ENCODE measurements at regions not wholly inside any gene's neighbourhood (a gene's known extent, or its start where the extent isn't known, plus 50 kb on each side); places are given as distances from the start of the nearest gene placed in this dataset.
"Not testable (repeated sequence)": the region's sequence is repeated elsewhere in the genome, so short reads cannot be mapped to it uniquely, and the experiment has no call there.

- TF ChIP-seq, protein P1, sequence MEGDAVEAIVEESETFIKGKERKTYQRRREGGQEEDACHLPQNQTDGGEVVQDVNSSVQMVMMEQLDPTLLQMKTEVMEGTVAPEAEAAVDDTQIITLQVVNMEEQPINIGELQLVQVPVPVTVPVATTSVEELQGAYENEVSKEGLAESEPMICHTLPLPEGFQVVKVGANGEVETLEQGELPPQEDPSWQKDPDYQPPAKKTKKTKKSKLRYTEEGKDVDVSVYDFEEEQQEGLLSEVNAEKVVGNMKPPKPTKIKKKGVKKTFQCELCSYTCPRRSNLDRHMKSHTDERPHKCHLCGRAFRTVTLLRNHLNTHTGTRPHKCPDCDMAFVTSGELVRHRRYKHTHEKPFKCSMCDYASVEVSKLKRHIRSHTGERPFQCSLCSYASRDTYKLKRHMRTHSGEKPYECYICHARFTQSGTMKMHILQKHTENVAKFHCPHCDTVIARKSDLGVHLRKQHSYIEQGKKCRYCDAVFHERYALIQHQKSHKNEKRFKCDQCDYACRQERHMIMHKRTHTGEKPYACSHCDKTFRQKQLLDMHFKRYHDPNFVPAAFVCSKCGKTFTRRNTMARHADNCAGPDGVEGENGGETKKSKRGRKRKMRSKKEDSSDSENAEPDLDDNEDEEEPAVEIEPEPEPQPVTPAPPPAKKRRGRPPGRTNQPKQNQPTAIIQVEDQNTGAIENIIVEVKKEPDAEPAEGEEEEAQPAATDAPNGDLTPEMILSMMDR (IDR thresholded peaks at IDR 0.05; ENCODE audit: insufficient read depth, low read length) = no peak
- DNase-seq (ENCODE audit: low read depth) = no peak
Observed at GRCh38 chr20:11698124-11698523, 219.6 kb upstream of the BTBD3 start.

DNA sequence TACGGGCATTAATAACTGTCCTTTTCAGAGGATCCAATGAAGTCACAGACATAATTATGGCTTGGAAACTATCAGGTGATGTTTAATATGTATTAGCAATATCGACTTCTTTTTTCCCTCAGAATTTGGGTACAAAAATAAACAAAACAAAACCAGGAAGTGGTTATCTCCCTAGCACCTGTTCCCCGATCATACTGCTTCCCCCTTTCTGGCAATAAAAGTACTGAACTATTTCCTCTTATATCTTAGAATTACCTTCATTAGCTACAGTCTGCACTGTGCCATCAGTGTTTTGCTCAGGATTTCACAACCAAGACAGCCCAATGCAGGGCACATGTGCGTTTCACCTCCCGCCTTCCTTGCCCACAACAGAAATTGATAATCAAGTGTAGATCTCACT, 216.9 kb upstream of the BTBD3 start:
- TF ChIP-seq, protein P1 (IDR thresholded peaks at IDR 0.05; ENCODE audit: insufficient read depth, low read length) = no peak
- no peak for DNase-seq (ENCODE audit: low read depth)

More at GRCh38 chr20:11698124-11698523, 219.6 kb upstream of the BTBD3 start:
- H3K4me3 ChIP-seq (ENCODE audit: low read depth, low read length) = no peak overlapping the region

DNA sequence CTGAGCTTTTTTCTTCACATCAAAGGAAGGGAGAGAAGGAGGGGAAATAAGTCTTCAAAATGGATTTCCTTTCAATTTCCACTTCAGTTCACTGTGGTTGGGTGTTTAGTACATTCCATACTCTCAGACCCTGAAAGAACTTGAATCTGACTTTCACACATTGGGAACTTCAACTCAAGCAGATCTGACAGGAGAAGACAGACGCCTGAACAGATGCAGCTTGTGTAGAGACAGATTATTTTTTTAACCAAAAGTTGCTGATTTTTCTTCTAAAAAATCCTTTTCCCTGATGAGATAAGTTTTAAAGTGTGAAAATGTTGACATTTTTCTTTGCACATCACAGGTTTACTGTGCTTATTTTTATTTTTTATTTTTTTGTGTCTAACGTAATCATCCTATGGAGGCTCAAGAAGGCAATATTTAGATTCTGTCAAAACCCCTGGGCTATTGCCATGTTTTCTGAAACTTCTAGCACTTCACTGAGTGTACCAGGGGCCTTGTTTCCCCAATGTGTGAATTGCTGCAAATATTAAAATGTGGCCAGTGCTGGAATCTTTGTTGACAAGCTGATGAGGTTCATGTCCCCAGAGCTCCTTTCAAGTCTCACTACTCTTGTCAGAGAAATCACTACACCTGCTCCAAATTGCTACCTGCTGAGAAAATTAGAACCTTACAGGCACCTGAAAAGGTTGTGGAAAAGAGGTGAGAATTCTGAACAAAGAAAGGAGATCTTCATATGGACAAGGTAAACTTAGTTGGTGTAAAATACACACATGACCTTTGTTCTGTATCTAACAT, 214.8 kb upstream of the BTBD3 start:
- DNase-seq (ENCODE audit: low read depth) = no peak
- H3K4me3 ChIP-seq (ENCODE audit: low read depth, low read length) = no peak overlapping the region
- TF ChIP-seq, protein P1 (IDR thresholded peaks at IDR 0.05; ENCODE audit: insufficient read depth, low read length) = no peak

More for the DNA sequence above, 216.9 kb upstream of the BTBD3 start:
- H3K4me3 ChIP-seq (ENCODE audit: low read depth, low read length) = no peak overlapping the region

DNA sequence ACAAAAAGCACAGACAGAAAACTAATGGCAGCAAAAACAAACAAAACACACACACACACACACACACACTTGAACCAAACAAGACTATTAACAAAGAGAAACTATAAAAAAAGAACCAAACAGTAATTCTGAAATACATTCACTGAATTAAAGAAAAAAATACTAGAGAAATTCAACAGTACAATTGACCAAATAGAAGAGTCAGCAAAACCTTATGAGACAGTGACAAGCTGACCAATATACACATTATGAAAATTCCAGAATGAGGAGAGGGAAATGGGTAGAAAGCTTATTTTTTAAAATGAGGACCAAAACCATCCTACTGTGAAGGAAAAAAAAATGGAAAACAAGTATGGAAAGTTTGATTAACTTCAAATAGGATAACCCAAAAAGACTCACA, 212.2 kb upstream of the BTBD3 start:
- H3K4me3 ChIP-seq (ENCODE audit: low read depth, low read length) = no peak overlapping the region
- DNase-seq (ENCODE audit: low read depth) = no peak
- TF ChIP-seq, protein P1 (IDR thresholded peaks at IDR 0.05; ENCODE audit: insufficient read depth, low read length) = no peak

DNA sequence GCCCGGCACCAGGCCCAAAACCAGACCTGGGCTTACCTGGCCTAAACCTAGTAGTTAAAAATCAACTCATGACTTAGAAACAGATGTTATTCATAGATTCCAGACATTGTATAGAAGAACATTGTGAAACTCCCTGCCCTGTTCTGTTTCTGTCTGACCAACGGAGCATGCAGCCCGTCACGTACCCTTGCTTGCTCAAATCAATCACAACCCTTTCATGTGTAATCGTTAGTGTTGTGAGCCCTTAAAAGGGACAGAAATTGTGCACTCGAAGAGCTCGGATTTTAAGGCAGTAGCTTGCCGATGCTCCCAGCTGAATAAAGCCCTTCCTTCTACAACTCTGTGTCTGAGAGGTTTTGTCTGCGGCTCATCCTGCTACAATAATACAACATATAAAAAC, 209.5 kb upstream of the BTBD3 start:
- DNase-seq (ENCODE audit: low read depth); H3K4me3 ChIP-seq (ENCODE audit: low read depth, low read length): not testable (repeated sequence)

GRCh38 chr20:11711214-11711613, 206.5 kb upstream of the BTBD3 start:
- no peak for DNase-seq (ENCODE audit: low read depth)
- TF ChIP-seq, protein P1 (IDR thresholded peaks at IDR 0.05; ENCODE audit: insufficient read depth, low read length) = no peak
- no peak overlapping the region for H3K4me3 ChIP-seq (ENCODE audit: low read depth, low read length)

DNA sequence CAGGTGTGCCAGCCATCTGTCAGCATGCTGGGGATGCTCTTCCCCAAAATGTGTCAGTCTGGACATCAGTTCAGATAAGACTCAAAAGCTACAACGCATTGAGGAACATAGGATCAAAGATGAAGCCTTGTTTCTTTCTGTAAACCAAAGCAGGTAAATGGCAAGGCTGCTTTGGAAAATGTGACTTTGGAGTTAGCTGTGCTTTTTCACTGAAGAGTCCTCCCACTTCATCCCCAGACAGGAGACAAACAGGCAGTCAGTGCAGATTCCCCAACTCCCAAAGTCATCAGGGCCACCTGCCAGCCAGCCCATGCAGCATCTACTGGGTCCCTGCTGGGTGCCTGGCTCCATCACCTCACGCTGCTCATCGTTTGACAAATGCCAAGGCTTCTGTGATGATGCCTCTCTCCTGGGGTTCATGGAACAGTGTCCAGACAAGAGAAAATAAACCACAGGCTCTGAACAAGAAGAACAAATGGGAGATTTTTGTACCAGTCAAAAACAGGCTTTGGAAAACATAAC, 205.0 kb upstream of the BTBD3 start:
- H3K4me3 ChIP-seq (ENCODE audit: low read depth, low read length) = no peak overlapping the region
- TF ChIP-seq, protein P1 (IDR thresholded peaks at IDR 0.05; ENCODE audit: insufficient read depth, low read length) = no peak
- no peak for DNase-seq (ENCODE audit: low read depth)

Measured in fibroblast of the aortic adventitia (primary cell).